HCT116 (cell line): ENCODE measurements at regions not wholly inside any gene's neighbourhood (a gene's known extent, or its start where the extent isn't known, plus 50 kb on each side); places are given as distances from the start of the nearest gene placed in this dataset.

Source experiments
- CBX3 ChIP-seq: IDR thresholded peaks from 2 replicates; pipeline ENCODE4 v1.6.1; 2012; ENCODE audit warnings: low read depth
- CEBPB ChIP-seq: IDR thresholded peaks from 2 replicates; pipeline ENCODE4 v1.6.1; 2012; ENCODE audit warnings: low read depth
- FOSL1 ChIP-seq: IDR thresholded peaks from 2 replicates; pipeline ENCODE4 v1.6.1; 2012; ENCODE audit warnings: low read depth
- POLR2A ChIP-seq: IDR thresholded peaks from 2 replicates; pipeline ENCODE4 v1.7.0; 2011; ENCODE audit warnings: borderline replicate concordance; ENCODE audit not compliant: insufficient read depth, insufficient read length; ENCODE audit errors: extremely low read depth
- RAD21 ChIP-seq: IDR thresholded peaks from 2 replicates; pipeline ENCODE4 v1.6.1; 2012; ENCODE audit warnings: low read depth, mild to moderate bottlenecking
- SIN3A ChIP-seq: IDR thresholded peaks from 2 replicates; pipeline ENCODE4 v1.6.1; 2012; ENCODE audit warnings: low read depth
- ZNF274 ChIP-seq: fragments of 200-500 bp; sonication (Bioruptor generic); IDR thresholded peaks from 2 replicates; pipeline ENCODE4 v1.6.1; 2014; ENCODE audit warnings: mild to moderate bottlenecking, low read depth, low read length, inconsistent platforms
- TF ChIP-seq, protein P1 (sequence below), 3 experiments: fragments of 200-600 bp in 1 of 3; sonication (generic) in 1 of 3; IDR thresholded peaks in 2 of 3; conservative IDR thresholded peaks in 1 of 3; 2 replicates each; pipeline ENCODE4 v1.5.1; 2012 to 2017; ENCODE audit warnings: low read depth in 2 of 3, low read length in 2 of 3, antibody characterized with exemption in 1 of 3, borderline replicate concordance in 1 of 3, control low read depth in 1 of 3, mild to moderate bottlenecking in 1 of 3, mixed read lengths in 1 of 3, mixed run types in 1 of 3, moderate library complexity in 1 of 3; ENCODE audit not compliant: insufficient read depth in 1 of 3

DNA sequence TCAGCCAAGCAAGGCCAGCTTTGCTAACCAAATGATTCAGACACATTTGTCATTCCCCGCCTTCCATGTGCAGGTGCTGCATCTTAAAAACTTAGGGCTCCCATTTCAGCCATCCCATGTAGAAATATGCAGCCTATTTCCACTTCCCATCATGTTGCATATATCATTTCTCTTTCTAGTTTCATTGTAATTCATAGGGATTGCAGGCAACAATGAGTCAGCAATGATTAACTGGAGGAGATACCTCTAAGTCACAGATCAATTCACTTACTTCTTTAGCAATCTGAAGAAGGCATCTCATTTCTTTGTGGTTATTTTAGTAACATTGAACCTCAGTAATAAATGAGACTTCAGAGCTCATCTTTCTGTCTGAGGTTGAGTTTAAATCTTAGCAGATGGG lies 276.1 kb upstream of the PKDCC start:
- TF ChIP-seq, protein P1, sequence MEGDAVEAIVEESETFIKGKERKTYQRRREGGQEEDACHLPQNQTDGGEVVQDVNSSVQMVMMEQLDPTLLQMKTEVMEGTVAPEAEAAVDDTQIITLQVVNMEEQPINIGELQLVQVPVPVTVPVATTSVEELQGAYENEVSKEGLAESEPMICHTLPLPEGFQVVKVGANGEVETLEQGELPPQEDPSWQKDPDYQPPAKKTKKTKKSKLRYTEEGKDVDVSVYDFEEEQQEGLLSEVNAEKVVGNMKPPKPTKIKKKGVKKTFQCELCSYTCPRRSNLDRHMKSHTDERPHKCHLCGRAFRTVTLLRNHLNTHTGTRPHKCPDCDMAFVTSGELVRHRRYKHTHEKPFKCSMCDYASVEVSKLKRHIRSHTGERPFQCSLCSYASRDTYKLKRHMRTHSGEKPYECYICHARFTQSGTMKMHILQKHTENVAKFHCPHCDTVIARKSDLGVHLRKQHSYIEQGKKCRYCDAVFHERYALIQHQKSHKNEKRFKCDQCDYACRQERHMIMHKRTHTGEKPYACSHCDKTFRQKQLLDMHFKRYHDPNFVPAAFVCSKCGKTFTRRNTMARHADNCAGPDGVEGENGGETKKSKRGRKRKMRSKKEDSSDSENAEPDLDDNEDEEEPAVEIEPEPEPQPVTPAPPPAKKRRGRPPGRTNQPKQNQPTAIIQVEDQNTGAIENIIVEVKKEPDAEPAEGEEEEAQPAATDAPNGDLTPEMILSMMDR (IDR thresholded peaks at IDR 0.05 in 2 of 3, conservative IDR thresholded peaks at IDR 0.05 in 1 of 3; ENCODE audit: borderline replicate concordance in 1 of 3, insufficient read depth in 1 of 3, low read depth in 2 of 3, low read length in 2 of 3): no peak
- no peak for TF ChIP-seq CBX3
- no peak for TF ChIP-seq RAD21
- TF ChIP-seq FOSL1: no peak
- no peak for TF ChIP-seq ZNF274
- no peak for TF ChIP-seq POLR2A
- no peak for TF ChIP-seq SIN3A
- no peak for TF ChIP-seq CEBPB
